ENCODE measurements at regions not wholly inside any gene's neighbourhood (a gene's known extent, or its start where the extent isn't known, plus 50 kb on each side); places are given as distances from the start of the nearest gene placed in this dataset.

DNA sequence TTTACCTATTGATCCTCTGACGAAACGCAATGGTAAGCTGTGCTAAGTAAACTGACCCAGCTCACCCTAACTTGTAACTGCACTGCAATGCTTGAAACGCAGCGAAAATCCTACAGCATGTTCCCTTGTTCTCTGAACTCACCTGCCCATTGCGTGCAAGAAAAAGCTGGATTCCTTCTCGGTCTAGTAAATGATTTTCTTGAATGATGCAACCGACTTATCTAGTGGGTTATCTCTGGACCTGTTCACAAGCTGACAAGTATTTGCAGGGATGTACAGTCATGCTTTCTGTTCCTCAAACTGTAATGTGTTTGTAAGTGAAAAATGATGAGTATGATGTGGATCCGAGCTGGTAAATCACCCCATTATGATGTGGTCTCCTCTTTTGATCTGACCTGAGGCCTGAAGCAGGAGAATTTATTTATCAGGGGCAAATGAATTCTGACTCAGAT, 140.1 kb downstream of the BTC start (continued):
- peak; percentile 87 for TF ChIP-seq BCL6 (CRISPR knock-in tag; IDR thresholded peaks at IDR 0.05)
- TF ChIP-seq, protein P1, sequence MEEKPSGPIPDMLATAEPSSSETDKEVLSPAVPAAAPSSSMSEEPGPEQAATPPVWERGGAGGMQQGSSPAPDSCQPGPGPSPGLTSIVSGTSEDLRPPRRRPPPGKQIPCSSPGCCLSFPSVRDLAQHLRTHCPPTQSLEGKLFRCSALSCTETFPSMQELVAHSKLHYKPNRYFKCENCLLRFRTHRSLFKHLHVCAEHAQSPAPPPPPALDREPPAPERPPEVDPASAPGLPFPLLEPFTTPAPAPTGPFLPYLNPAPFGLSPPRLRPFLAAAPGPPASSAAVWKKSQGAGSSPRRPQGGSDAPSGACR (CRISPR knock-in tag; IDR thresholded peaks at IDR 0.05), result peak; percentile 39; the same call in 1 of the 2 replicates
- no peak for TF ChIP-seq ZNF263 (CRISPR knock-in tag; IDR thresholded peaks at IDR 0.05)
- TF ChIP-seq LCORL (IDR thresholded peaks at IDR 0.05), result no peak; the same call in 1 of the 2 replicates
- TF ChIP-seq LCORL (CRISPR knock-in tag; IDR thresholded peaks at IDR 0.05), result peak; percentile 68; the same call in 1 of the 2 replicates
- no peak; the same call in 1 of the 2 replicates for TF ChIP-seq ZNF143 (CRISPR knock-in tag; IDR thresholded peaks at IDR 0.05)
- 0 out of 2 replicates have a peak, but pooled peaks have one; percentile 26 for TF ChIP-seq FOXC1 (CRISPR knock-in tag; IDR thresholded peaks at IDR 0.05; ENCODE audit: borderline replicate concordance)
- TF ChIP-seq ADNP (CRISPR knock-in tag; IDR thresholded peaks at IDR 0.05), result no peak
- TF ChIP-seq FOXA3 (CRISPR knock-in tag; IDR thresholded peaks at IDR 0.05), result peak; percentile 95
- peak; percentile 61; the same call in 1 of the 2 replicates for TF ChIP-seq NCOR1 (IDR thresholded peaks at IDR 0.05; ENCODE audit: borderline replicate concordance, low read length)
- TF ChIP-seq, protein P2, sequence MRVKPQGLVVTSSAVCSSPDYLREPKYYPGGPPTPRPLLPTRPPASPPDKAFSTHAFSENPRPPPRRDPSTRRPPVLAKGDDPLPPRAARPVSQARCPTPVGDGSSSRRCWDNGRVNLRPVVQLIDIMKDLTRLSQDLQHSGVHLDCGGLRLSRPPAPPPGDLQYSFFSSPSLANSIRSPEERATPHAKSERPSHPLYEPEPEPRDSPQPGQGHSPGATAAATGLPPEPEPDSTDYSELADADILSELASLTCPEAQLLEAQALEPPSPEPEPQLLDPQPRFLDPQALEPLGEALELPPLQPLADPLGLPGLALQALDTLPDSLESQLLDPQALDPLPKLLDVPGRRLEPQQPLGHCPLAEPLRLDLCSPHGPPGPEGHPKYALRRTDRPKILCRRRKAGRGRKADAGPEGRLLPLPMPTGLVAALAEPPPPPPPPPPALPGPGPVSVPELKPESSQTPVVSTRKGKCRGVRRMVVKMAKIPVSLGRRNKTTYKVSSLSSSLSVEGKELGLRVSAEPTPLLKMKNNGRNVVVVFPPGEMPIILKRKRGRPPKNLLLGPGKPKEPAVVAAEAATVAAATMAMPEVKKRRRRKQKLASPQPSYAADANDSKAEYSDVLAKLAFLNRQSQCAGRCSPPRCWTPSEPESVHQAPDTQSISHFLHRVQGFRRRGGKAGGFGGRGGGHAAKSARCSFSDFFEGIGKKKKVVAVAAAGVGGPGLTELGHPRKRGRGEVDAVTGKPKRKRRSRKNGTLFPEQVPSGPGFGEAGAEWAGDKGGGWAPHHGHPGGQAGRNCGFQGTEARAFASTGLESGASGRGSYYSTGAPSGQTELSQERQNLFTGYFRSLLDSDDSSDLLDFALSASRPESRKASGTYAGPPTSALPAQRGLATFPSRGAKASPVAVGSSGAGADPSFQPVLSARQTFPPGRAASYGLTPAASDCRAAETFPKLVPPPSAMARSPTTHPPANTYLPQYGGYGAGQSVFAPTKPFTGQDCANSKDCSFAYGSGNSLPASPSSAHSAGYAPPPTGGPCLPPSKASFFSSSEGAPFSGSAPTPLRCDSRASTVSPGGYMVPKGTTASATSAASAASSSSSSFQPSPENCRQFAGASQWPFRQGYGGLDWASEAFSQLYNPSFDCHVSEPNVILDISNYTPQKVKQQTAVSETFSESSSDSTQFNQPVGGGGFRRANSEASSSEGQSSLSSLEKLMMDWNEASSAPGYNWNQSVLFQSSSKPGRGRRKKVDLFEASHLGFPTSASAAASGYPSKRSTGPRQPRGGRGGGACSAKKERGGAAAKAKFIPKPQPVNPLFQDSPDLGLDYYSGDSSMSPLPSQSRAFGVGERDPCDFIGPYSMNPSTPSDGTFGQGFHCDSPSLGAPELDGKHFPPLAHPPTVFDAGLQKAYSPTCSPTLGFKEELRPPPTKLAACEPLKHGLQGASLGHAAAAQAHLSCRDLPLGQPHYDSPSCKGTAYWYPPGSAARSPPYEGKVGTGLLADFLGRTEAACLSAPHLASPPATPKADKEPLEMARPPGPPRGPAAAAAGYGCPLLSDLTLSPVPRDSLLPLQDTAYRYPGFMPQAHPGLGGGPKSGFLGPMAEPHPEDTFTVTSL (CRISPR knock-in tag; IDR thresholded peaks at IDR 0.05; ENCODE audit: borderline replicate concordance), result peak; percentile 97
- peak; percentile 97 for TF ChIP-seq ZEB1 (IDR thresholded peaks at IDR 0.05; ENCODE audit: insufficient replicate concordance, low read depth)
- TF ChIP-seq, protein P3, sequence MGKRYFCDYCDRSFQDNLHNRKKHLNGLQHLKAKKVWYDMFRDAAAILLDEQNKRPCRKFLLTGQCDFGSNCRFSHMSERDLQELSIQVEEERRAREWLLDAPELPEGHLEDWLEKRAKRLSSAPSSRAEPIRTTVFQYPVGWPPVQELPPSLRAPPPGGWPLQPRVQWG (CRISPR knock-in tag; IDR thresholded peaks at IDR 0.05; ENCODE audit: borderline replicate concordance, low read depth), result no peak
- TF ChIP-seq XRCC5 (optimal IDR thresholded peaks at IDR 0.05; ENCODE audit: low read length), result no peak
- TF ChIP-seq RFXANK (CRISPR knock-in tag; IDR thresholded peaks at IDR 0.05), result 0 out of 2 replicates have a peak, but pooled peaks have one; percentile 41
- peak; percentile 39; the same call in 1 of the 2 replicates for TF ChIP-seq ZNF629 (CRISPR knock-in tag; conservative IDR thresholded peaks at IDR 0.05)
- TF ChIP-seq, protein P4, sequence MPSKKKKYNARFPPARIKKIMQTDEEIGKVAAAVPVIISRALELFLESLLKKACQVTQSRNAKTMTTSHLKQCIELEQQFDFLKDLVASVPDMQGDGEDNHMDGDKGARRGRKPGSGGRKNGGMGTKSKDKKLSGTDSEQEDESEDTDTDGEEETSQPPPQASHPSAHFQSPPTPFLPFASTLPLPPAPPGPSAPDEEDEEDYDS (CRISPR knock-in tag; IDR thresholded peaks at IDR 0.05), result peak; percentile 70; the same call in 1 of the 2 replicates
- no peak for TF ChIP-seq KMT2A (CRISPR knock-in tag; IDR thresholded peaks at IDR 0.05)
- TF ChIP-seq FOXJ3 (CRISPR knock-in tag; IDR thresholded peaks at IDR 0.05; ENCODE audit: borderline replicate concordance), result peak; percentile 88; the same call in 1 of the 2 replicates
- TF ChIP-seq, protein P5, sequence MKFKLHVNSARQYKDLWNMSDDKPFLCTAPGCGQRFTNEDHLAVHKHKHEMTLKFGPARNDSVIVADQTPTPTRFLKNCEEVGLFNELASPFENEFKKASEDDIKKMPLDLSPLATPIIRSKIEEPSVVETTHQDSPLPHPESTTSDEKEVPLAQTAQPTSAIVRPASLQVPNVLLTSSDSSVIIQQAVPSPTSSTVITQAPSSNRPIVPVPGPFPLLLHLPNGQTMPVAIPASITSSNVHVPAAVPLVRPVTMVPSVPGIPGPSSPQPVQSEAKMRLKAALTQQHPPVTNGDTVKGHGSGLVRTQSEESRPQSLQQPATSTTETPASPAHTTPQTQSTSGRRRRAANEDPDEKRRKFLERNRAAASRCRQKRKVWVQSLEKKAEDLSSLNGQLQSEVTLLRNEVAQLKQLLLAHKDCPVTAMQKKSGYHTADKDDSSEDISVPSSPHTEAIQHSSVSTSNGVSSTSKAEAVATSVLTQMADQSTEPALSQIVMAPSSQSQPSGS (CRISPR knock-in tag; IDR thresholded peaks at IDR 0.05), result peak; percentile 93
- TF ChIP-seq, protein P6, sequence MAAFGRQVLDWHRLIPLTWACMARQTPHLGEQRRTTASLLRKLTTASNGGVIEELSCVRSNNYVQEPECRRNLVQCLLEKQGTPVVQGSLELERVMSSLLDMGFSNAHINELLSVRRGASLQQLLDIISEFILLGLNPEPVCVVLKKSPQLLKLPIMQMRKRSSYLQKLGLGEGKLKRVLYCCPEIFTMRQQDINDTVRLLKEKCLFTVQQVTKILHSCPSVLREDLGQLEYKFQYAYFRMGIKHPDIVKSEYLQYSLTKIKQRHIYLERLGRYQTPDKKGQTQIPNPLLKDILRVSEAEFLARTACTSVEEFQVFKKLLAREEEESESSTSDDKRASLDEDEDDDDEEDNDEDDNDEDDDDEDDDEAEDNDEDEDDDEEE (CRISPR knock-in tag; IDR thresholded peaks at IDR 0.05), result no peak
- no peak for TF ChIP-seq RBM39 (IDR thresholded peaks at IDR 0.05; ENCODE audit: low read depth, low read length, poor library complexity, severe bottlenecking)
